CD4-positive, alpha-beta T cell treated with Interleukin-10 for 1 hour (primary cell): ENCODE measurements at regions not wholly inside any gene's neighbourhood (a gene's known extent, or its start where the extent isn't known, plus 50 kb on each side); places are given as distances from the start of the nearest gene placed in this dataset.
"Not testable (repeated sequence)": the region's sequence is repeated elsewhere in the genome, so short reads cannot be mapped to it uniquely, and the experiment has no call there.

Experiments
- DNase-seq: peaks from one replicate; pipeline ENCODE4 v3.0.0-alpha.2; 2020

DNA sequence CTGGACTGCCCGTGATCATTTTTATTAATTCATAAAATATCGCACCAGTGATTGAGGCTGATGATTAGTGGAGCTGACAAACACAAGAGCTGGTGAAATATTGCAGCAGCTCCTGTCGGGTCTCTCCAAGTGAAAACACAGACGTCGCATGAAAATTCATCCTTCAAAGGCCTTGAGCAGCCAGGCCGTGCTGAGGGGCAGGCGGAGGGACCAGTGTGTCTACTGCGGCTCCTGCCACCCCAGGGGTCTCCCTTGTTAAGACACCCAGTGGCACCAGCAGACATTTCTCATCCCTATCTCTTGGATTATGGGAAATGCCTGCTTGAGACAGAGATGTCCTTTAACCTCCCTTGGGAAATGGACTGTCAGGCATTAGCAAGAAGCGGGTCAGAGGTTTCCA, 289.4 kb upstream of the TLE3 start:
- no peak for DNase-seq

GRCh38 chr15:70385711-70386110, 288.0 kb upstream of the TLE3 start:
- DNase-seq = no peak

- DNase-seq = no peak
Measured at GRCh38 chr15:70385052-70385451, 287.3 kb upstream of the TLE3 start.

DNA sequence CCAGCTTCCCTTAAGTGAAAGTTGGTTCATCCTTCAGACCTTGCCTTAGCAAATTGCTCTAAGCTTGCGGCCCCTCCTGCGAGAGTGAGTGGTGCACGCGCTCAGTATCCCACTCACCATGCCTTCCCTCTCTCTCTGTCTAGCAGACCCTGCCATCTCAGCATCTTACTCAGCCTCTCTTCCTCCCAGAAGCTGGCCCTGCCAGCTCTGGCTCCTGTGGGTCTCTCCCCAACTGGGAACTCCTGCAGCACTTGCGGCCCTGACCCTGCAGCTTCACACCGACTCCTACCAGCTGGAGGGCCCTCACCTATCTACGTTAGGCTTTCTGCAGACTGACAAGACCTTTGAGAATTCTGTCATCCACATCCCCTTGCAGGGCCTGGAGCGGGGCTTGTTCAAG, 286.1 kb upstream of the TLE3 start:
- DNase-seq = no peak

DNA sequence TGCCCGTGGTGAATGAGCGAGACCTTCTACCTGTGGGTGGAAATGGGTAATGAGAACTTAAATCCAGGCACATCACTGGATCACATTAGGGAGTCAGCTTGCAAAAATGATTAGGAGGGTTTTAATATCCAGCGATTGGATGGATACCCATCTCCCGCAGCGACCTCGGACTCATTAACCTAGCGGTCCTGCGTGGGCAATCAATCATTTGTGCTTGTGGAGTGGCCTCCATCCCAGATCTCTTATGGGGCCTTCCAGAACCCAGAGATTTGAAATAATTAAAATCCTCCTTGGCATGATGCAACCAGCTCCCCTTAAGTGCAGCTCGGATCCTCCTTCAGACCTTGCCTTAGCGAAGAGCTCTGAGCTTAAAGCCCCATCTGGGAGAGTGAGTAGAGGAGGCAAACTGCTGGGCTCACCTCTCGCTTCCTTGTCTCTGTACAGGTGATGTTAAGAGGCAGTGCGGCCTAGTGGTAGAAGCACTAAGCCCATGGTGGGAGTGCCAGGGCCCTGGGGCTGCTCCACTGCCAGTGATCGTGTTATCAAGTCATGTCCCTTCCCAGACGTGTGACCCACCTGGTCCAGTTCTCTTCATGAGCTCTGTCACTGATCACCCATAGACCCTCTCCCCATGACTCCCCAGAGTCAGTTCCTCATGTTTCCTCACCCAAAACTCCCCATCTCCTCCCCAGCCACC, 285.2 kb upstream of the TLE3 start:
- DNase-seq = no peak

GRCh38 chr15:70382009-70382749, 284.5 kb upstream of the TLE3 start:
- DNase-seq = no peak

GRCh38 chr15:70379938-70380883, 282.5 kb upstream of the TLE3 start:
- DNase-seq = no peak

GRCh38 chr15:70379134-70379533, 281.4 kb upstream of the TLE3 start:
- no peak for DNase-seq

DNA sequence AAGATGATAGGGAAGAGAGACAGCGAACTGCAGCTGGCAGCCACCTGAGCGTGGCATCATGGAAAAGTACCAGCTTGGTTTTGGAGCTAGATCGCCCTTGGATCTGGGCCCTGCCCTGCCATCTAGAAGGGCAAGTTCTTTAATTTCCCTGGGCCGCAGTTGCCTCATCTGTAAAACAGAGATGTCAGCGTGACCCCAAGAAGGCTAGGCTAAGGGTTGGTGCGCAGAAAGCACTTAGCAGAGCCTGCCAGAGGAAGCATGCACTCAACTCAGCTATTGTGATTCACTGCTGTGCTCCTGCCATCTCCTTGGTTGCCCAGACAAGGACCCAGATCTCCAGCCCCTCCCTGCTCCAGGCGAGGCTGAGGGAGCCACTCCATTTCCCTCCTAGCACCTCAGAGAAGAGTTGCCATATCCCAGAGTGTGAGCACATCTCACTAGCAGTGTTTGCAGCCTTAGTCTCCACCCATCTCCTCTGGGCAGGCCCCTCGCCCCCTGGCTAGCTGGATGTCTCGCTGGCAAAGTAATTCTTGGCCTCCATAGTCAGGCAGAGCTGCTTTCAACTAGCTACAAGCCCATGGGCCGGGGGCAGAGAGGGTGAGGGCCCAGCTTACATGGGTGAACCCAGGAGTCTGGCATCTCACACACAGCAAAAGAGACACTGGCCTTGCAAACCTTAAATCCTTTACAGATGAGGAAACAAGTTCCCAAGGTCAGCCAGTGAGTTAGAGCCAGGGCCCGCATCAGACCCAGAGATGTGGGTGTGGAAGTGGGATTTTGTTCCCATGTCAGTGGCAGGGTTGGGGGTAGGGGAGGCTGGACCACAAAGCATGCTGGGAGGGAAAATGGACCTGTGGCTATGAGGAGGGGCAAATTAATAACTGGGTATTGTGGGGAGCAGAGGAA, 280.7 kb upstream of the TLE3 start:
- DNase-seq = no peak

GRCh38 chr15:70376929-70377691, 279.4 kb upstream of the TLE3 start:
- DNase-seq = no peak

DNA sequence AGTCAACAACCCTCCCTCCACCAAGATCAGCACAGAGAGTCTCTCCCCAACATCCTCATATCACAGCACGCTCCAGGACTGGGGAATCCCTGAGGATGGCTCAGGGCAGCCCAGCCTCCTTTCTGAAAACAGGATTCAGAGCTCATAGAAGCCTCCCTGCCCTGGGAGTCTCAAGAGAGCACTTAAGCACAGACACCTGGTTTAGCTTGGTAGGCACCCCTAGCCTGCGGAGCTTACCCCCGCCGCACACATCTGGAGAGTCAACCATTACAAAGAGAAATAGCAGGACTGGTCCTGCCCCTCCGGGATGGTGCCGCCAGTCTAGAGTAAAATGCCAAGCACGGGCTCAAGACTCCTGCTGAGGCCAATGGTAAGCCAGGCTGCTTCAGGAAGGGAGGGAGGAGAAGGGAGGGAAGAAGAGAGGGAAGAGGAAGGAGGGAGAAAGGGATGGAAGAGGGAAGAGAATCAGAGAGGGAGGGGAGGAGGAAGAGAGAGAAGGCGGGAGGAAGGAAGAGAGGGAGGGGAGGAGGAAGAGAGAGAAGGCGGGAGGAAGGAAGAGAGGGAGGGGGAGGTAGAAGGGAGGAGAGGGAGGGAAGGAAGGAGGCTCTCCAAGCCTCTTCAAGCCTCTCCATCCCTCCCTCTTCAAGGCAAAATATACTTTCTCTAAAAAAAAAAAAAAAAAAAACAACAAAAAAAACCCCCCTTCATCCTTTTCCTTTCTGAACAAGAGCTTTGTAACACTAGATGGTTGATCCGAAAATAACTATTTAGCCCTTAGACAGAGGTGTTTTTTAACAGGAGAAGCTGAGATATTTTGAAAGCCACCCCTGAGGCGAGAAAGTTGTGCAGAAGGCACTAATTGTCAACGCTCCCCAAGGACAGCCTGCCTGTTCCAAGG, 278.6 kb upstream of the TLE3 start:
- no peak for DNase-seq

GRCh38 chr15:70375586-70375985, 277.9 kb upstream of the TLE3 start:
- DNase-seq = no peak

GRCh38 chr15:70375006-70375431, 277.3 kb upstream of the TLE3 start:
- DNase-seq = no peak

- DNase-seq = no peak
Measured at GRCh38 chr15:70374096-70374495, 276.4 kb upstream of the TLE3 start.

DNA sequence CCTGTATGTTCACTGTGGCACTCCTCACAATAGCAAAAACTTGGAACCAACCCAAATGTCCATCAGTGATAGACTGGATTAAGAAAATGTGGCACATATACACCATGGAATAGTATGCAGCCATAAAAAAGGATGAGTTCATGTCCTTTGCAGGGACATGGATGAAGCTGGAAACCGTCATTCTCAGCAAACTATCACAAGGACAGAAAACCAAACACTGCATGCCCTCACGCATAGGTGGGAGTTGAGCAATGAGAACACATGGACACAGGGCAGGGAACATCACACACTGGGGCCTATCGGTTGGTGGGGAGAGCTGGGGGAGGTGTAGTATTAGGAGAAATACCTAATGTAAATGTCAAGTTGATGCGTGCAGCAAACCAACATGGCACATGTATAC, 275.7 kb upstream of the TLE3 start:
- DNase-seq = not testable (repeated sequence)

DNA sequence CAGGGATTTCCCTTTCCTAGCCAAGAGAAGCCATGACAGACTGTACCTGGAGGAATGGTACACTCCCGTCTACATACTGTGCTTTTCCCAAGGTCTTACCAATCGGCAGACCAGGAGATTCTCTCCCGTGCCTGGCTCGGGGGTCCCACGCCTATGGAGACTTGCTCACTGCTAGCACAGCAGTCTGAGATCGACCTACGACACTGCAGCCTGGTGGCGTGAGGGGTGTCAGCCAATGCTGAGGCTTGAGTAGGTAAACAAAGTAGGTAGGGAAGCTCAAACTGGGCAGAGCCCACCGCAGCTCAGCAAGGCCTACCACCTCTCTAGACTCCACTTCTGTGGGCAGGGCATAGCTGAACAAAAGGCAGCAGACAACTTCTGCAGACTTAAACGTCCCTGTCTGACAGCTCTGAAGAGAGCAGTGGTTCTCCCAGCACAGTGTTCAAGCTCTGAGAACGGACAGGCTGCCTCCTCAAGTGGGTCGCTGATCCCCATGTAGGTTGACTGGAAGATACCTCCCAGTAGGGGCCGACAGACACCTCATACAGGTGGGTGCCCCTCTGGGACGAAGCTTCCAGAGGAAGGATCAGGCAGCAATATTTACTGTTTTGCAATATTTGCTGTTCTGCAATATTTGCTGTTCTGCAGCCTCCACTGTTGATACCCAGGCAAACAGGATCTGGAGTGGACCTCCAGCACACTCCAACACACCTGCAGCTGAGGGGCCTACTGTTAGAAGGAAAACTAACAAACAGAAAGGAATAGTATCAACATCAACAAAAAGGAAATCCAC, 270.4 kb upstream of the TLE3 start:
- DNase-seq = not testable (repeated sequence)

- DNase-seq = not testable (repeated sequence)
Measured at GRCh38 chr15:70364023-70364422, 266.3 kb upstream of the TLE3 start.

- no peak for DNase-seq
Measured at GRCh38 chr15:70362886-70363285, 265.2 kb upstream of the TLE3 start.

DNA sequence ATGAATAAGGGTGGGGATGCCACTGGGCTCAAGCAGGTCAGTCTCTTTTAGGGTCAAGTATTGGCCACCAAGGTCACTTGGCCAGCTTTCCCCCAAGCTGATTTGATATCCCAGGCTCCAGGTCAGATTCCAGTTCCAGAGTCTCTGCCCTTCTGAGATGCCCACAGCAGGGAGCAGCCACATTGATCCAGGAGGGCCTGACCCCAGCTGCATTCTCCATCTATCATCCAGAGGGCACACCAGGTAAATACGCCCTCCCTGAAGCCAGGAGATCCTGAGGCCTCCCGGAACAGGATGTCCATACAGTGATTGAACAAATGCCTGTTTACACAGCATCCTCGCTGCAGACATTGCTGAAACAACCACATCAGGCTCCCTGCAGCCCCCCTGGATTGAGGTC, 264.6 kb upstream of the TLE3 start:
- DNase-seq = no peak

GRCh38 chr15:70361891-70362290, 264.2 kb upstream of the TLE3 start:
- no peak for DNase-seq
